HepG2 (cell line): ENCODE measurements at regions not wholly inside any gene's neighbourhood (a gene's known extent, or its start where the extent isn't known, plus 50 kb on each side); places are given as distances from the start of the nearest gene placed in this dataset.
"Not testable (repeated sequence)": the region's sequence is repeated elsewhere in the genome, so short reads cannot be mapped to it uniquely, and the experiment has no call there.

Experiments
- CTCF ChIP-seq: sonication (generic); formaldehyde crosslinking; IDR thresholded peaks from 2 replicates; pipeline ENCODE4 v1.5.0; 2020; ENCODE audit warnings: mild to moderate bottlenecking, missing genetic modification reagents, moderate library complexity
- KAT2B ChIP-seq: fragments of 150-350 bp; IDR thresholded peaks from 2 replicates; pipeline ENCODE4 v1.6.1; 2014; ENCODE audit warnings: low read depth, low read length, borderline replicate concordance
- MEIS1 ChIP-seq: sonication (generic); formaldehyde crosslinking; IDR thresholded peaks from 2 replicates; pipeline ENCODE4 v1.9.0; 2021; ENCODE audit warnings: mild to moderate bottlenecking, missing genetic modification reagents, moderate library complexity, borderline replicate concordance
- MLX ChIP-seq: IDR thresholded peaks from 2 replicates; pipeline ENCODE4 v1.6.1; 2016
- PAF1 ChIP-seq: IDR thresholded peaks from 2 replicates; pipeline ENCODE4 v1.6.1; 2016; ENCODE audit warnings: missing genetic modification reagents, missing compliant biosample characterization
- RXRA ChIP-seq: sonication (generic); formaldehyde crosslinking; IDR thresholded peaks from 2 replicates; pipeline ENCODE4 v1.5.1; 2020; ENCODE audit warnings: missing genetic modification reagents
- SMC3 ChIP-seq: IDR thresholded peaks from 2 replicates; pipeline ENCODE4 v1.6.1; 2011; ENCODE audit warnings: low read length, improper control_type of control experiment
- ZNF143 ChIP-seq: sonication (generic); formaldehyde crosslinking; IDR thresholded peaks from 2 replicates; pipeline ENCODE4 v1.4.0; 2020; ENCODE audit warnings: missing genetic modification reagents
- ZNF205 ChIP-seq: IDR thresholded peaks from 2 replicates; pipeline ENCODE4 v1.6.1; 2018; ENCODE audit warnings: missing biosample characterization, missing genetic modification reagents
- ZNF350 ChIP-seq: sonication (generic); formaldehyde crosslinking; IDR thresholded peaks from 2 replicates; pipeline ENCODE4 v1.4.0; 2020; ENCODE audit warnings: mild to moderate bottlenecking, low read depth, missing genetic modification reagents, borderline replicate concordance
- ZNF546 ChIP-seq: sonication (generic); formaldehyde crosslinking; conservative IDR thresholded peaks from 2 replicates; pipeline ENCODE4 v1.8.1; 2023; ENCODE audit warnings: mild to moderate bottlenecking, missing genetic modification reagents
- ZNF639 ChIP-seq: conservative IDR thresholded peaks from 2 replicates; pipeline ENCODE4 v1.6.1; 2018; ENCODE audit warnings: missing genetic modification reagents

- TF ChIP-seq ZNF639 (CRISPR knock-in tag); CTCF (CRISPR knock-in tag); MEIS1; MLX (CRISPR knock-in tag); ZNF143 (CRISPR knock-in tag); RXRA (CRISPR knock-in tag); ZNF546 (CRISPR knock-in tag); PAF1 (CRISPR knock-in tag); SMC3; KAT2B; ZNF350 (CRISPR knock-in tag); ZNF205 (CRISPR knock-in tag): not testable (repeated sequence)
These were observed 59.9 kb upstream of the TPTE start for GRCh38 chr21:10461445-10461844.
